ENCODE measurements at regions not wholly inside any gene's neighbourhood (a gene's known extent, or its start where the extent isn't known, plus 50 kb on each side); places are given as distances from the start of the nearest gene placed in this dataset.

- no peak for DNase-seq
Observed at GRCh38 chr11:121777056-121777455, 324.3 kb upstream of the SORL1-AS1 start.

DNA sequence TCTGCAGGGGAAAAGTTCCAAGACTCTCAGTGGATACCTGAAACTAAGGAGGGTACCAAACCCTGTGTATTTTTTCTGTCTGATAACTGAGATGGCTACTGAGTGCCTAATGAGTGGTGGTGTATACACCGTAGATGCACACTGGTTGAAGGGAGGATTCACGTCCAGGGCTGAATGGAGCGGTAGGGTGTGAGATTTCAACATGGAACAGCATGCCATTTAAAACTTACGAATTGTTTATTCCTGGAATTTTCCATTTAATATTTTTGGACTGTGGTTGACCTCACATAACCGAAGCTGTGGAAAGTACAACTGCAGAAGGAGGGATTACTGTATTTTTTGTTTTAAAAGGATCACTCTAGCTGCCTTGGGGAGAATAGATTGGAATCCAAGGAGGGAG is 322.5 kb upstream of the SORL1-AS1 start:
- no peak for DNase-seq

DNA sequence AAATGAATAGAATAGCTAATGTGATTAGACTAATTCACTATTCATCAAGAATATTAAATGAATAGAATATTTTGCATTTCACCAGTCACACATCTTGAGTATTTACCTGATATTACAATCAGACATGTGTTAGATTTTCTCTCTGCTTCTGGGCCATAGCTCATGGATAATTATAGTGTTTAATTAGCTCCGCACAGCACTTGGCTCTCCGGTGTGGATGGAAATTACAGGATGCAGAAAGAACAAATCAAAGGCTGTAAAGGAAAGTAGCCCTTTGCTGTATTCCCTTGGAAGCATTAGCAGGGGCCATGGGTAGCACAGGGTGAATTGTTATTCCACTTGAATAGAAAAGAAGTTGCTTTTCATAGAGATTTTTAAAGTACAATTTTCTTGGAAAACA is 320.3 kb upstream of the SORL1-AS1 start:
- DNase-seq, result no peak

DNA sequence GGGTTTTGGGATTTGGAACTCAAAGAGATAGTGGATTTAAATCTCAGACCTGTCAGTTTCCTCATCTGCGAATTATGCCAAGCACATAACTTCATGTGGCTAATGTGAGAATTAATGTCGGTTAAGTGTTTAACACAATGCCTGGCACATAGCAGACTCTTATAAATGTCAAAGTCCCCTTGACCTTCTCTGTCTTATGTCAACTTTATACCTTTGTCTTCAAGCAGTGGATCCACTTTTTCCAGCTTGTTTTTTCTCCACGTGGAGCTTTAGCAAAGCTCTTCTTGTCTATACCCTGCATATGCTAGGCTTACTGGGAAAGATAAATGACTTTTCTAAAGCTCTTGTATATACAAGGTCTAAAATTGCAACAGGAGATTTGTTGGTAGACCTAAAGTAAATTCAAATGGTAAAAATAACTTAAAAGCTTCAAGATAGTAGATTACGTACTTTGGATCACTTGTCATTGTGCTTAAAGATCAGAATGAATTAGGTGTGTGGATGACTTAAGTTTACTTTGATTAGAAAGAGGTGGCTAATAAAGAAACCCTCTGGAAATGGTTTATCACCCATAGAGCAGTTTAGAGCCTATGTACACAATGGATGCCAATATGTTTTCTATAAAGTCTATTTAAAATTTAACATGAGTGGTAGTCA is 318.3 kb upstream of the SORL1-AS1 start:
- DNase-seq, result no peak

- no peak for DNase-seq
Observed at GRCh38 chr11:121769191-121769590, 316.4 kb upstream of the SORL1-AS1 start.

DNA sequence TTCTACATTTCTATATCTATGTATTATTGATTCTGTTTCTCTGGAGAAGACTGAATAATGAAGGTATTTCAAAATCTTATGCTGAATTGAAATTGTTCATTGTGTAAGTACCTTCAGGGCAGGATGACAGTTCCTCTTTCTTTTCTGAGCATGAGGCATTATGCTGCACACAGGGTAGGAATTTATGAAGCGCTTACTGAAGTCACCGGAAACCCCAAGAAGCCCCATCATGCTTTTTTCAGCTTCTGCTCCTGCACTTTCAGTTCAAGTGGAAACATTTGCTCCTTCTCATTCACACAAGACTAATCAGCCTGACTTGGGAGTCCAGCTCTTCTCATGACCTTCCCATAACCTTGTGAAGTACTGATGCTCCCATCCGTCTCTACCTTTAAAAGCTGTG is 314.7 kb upstream of the SORL1-AS1 start:
- no peak for DNase-seq

DNA sequence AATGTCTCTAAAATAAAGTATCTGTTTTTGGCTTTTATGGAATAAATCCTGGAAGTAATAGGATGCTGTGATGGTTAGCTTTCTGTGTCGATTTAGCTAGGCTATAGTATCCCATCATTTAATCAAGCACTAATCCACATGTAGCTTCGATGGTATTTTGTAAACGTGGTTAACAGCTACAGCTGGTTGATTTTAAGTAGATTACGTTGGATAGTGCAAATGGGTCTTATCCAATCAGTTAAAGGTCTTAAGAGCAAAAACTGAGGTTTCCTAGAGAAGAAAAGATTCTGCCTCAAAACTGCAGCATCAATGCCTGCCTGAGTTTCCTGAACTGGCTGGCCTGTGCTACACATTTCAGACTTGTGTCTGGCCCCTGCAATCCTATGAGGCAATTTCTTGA is 314.2 kb upstream of the SORL1-AS1 start:
- no peak for DNase-seq

DNA sequence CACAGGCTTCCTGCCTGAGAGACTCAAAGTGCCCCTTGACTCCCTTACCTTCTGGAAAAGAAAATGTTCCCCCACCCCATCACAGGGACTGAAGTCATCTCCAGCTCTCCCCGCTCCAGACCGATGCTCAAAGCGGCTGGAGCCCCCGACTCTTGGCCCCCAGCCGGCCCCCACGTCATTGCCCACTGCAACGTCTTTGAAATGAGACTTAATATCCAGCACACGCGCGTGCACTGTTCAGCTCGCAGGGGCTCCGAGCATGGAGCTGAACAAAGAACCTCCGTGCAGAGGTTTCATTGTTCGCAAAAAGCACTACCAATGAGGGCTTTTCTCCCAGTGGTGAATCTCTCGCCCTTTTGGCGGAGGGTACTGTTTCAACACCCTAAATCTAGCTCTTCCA is 313.4 kb upstream of the SORL1-AS1 start:
- DNase-seq, result no peak

DNA sequence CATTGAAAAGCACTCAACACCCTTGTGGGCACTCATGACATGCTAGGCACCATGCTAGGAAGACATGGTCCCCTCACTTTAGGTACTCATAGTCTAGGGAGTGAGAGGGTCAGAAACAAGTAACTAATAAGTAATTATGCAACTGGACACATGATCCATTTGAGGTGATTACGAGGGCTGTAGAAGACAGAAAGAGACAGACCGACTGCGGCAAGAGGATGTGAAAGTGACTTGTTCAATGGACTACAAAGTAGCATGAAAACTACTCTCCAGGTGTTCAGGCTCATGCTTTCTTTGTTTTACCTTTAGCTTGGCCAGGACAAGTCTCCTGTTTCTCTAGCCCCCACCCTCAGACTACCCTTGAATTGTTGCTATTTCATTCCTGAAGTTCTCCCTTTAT is 310.8 kb upstream of the SORL1-AS1 start:
- DNase-seq, result no peak

DNA sequence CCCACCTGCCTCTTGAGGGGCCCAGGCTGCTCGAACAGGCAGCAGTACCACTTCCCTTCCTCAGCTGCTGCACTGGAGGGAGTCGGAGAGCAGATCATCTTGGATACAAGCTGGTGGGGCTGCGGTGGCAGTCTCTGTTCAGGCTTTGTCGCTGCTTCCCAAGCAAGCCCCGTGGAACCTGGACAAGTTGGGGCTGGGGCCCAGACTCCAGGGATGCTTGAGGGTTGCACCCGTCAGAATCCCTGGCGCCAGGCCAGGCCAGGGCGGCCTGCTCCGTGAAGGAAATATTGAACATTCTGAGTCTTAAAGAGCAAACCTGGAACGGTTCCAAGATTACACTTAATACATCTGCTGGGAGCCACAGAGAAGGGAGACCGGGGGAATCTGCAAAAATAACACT is 310.1 kb upstream of the SORL1-AS1 start:
- DNase-seq, result peak; percentile 22

DNA sequence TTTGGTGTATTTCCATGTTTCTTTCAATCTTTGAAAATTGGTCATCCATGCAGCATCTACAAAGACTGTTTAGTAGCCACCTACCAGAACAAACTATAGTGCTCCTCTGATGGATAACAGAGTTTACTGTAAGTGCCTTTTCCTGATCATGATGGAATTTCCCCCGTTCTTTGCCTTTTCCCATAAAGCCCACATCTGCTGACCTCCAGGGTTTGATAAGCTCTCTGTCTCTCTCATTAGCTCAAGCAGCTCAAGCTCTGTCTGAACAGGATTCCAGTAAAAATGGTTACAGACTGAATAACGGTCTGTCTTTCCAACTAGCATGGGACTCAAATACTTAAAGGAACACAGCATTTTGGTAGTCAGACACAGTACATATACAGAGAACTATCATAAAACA is 308.4 kb upstream of the SORL1-AS1 start:
- no peak for DNase-seq

- no peak for DNase-seq
Observed at GRCh38 chr11:121757480-121758125, 304.8 kb upstream of the SORL1-AS1 start.

DNA sequence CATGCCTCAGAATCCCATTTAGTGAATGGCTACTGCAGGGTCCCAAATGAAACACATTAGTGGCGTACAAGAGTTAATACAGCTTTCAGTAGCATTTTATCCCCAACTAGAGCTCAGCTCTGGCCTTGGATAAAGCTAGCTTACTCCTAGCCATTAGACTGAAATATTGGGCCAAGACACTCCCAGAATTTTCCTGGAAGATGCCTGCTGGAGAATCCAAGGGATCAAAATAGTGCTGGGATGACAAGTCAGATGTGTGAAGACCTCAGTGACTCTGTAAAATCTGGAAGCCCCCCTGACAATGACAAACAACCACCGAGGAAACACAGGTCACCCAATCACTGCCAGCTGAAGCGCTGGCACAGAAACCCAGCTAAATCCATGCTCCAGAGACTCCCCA is 303.1 kb upstream of the SORL1-AS1 start:
- DNase-seq, result no peak

DNA sequence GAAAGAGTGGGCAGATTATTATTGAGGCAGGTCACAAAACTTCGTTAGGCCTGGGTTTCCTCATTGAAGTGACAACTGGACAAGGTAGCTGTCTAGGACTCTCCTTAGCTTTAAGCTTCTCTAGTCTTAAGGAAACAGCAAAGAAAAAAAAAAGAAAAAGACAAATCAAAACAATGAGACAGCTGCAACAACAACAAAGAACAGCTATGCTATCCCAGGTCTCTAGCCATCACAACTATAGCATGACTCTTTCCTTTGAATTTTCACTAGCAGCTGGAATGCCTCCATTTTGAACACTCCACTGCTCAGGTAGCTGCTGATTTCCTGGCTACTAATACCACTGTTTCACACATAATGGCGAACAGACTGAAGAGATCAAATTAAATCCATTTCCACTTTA is 302.4 kb upstream of the SORL1-AS1 start:
- DNase-seq, result no peak

GRCh38 chr11:121754598-121754997 is 301.8 kb upstream of the SORL1-AS1 start:
- no peak for DNase-seq

DNA sequence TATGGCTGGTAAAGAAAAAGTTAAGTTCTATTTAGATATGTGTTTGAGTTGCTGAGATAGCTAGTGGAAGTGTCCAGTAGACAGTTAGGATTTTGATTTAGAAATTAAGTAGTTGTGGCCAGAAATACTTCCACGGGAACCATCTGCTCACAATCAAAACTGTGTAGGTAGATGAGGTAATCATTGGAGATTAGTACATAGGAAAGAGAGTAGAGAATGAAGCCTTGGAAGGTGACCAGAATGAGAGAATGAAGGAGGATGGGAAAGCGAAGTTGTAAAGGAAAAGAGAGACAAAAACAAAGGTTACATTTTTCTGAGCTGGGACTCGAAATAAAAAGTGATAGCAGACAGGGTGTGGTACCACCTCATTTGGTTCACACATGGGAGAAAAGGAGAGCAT is 296.9 kb upstream of the SORL1-AS1 start:
- no peak for DNase-seq

GRCh38 chr11:121748068-121748467 is 295.3 kb upstream of the SORL1-AS1 start:
- no peak for DNase-seq

DNA sequence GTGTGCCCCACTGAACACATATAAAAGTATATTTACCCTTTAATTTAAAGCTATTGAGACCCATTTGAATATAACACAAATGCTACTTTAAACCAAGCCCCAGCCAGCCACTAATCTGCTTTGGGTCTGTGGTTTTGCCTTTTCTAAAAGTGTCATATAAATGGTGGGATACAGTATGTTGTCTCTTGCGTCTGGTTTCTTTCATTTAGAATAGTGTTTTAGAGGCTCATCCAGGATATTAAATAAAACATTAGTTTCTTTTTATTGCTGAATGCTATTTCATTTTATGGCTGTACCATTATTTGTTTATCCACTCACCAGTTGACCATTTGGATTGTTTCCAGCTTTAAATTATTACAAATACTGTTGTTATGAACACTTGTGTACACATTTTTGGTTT is 290.5 kb upstream of the SORL1-AS1 start:
- DNase-seq, result no peak

GRCh38 chr11:121741761-121742361 is 289.1 kb upstream of the SORL1-AS1 start:
- no peak for DNase-seq

DNA sequence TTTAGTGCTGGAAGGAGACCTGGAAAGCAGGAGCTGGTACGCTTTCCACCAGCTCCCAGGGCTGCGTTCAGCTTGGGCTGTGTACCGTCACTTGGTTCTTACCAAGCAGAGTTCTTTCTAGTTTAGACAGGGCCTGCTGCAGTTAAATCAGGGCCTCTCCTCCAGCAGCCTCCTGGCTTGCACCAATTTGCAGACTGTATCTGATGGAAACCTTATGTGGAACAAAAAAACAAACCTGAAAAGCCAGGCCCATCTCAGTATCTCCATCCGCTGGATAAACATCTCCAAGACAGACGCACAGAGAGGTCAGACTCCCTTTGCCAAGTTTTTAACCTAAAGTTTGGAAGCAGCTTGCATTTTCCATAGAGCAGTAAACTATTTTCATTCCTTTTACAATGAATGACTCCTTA is 288.6 kb upstream of the SORL1-AS1 start:
- no peak for DNase-seq

- no peak for DNase-seq
Observed at GRCh38 chr11:121740902-121741301, 288.1 kb upstream of the SORL1-AS1 start.

DNA sequence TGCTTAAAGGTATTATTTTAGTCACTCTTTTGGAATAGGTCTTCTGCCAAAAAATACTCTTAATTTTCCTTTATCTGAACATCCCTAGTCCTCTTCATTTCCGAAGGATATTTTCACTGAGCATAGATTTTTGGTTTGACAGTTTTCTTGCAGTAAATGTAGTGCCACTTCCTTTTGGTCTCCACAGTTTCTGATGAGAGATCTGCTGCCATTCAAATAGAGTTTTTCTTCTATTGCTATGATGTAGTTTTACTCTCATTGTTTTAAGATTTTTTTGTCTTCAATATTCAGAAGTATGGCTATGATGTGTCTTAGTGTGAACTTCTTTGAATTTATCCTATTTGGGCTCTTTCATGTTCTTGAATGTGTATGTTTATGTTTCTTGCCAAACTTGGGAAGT is 281.1 kb upstream of the SORL1-AS1 start:
- no peak for DNase-seq

GRCh38 chr11:121727942-121728341 is 275.2 kb upstream of the SORL1-AS1 start:
- DNase-seq, result no peak

- DNase-seq, result no peak
Observed at GRCh38 chr11:121723246-121723741, 270.5 kb upstream of the SORL1-AS1 start.
